ENCODE measurements at regions not wholly inside any gene's neighbourhood (a gene's known extent, or its start where the extent isn't known, plus 50 kb on each side); places are given as distances from the start of the nearest gene placed in this dataset.
"Not testable (repeated sequence)": the region's sequence is repeated elsewhere in the genome, so short reads cannot be mapped to it uniquely, and the experiment has no call there.

GRCh38 chr6:867378-867777 is 174.4 kb upstream of the EXOC2 start:
- no peak for DNase-seq (ENCODE audit: low read depth)

GRCh38 chr6:866316-866715 is 173.4 kb upstream of the EXOC2 start:
- no peak for DNase-seq (ENCODE audit: low read depth)

GRCh38 chr6:865846-866245 is 172.9 kb upstream of the EXOC2 start:
- no peak for DNase-seq (ENCODE audit: low read depth)

GRCh38 chr6:863831-864230 is 170.9 kb upstream of the EXOC2 start:
- DNase-seq (ENCODE audit: low read depth) = no peak

GRCh38 chr6:863127-863526 is 170.2 kb upstream of the EXOC2 start:
- not testable (repeated sequence) for DNase-seq (ENCODE audit: low read depth)

GRCh38 chr6:859936-860335 is 167.0 kb upstream of the EXOC2 start:
- DNase-seq (ENCODE audit: low read depth) = no peak

GRCh38 chr6:854406-855118 is 161.6 kb upstream of the EXOC2 start:
- no peak for DNase-seq (ENCODE audit: low read depth)

- DNase-seq (ENCODE audit: low read depth) = not testable (repeated sequence)
These were observed 159.3 kb upstream of the EXOC2 start for GRCh38 chr6:852216-852615.

GRCh38 chr6:849075-849506 is 156.2 kb upstream of the EXOC2 start:
- no peak for DNase-seq (ENCODE audit: low read depth)

GRCh38 chr6:845566-845965 is 152.6 kb upstream of the EXOC2 start:
- DNase-seq (ENCODE audit: low read depth) = no peak

GRCh38 chr6:845101-845500 is 152.2 kb upstream of the EXOC2 start:
- no peak for DNase-seq (ENCODE audit: low read depth)

- DNase-seq (ENCODE audit: low read depth) = no peak
These were observed 149.2 kb upstream of the EXOC2 start for GRCh38 chr6:842141-842540.

GRCh38 chr6:841569-841968 is 148.6 kb upstream of the EXOC2 start:
- DNase-seq (ENCODE audit: low read depth) = no peak

- DNase-seq (ENCODE audit: low read depth) = no peak
These were observed 146.3 kb upstream of the EXOC2 start for GRCh38 chr6:839201-839600.

GRCh38 chr6:837380-837779 is 144.4 kb upstream of the EXOC2 start:
- DNase-seq (ENCODE audit: low read depth) = no peak

- DNase-seq (ENCODE audit: low read depth) = no peak
These were observed 143.4 kb upstream of the EXOC2 start for GRCh38 chr6:836276-836853.

- no peak for DNase-seq (ENCODE audit: low read depth)
These were observed 142.7 kb upstream of the EXOC2 start for GRCh38 chr6:835476-836160.

- DNase-seq (ENCODE audit: low read depth) = no peak
These were observed 141.9 kb upstream of the EXOC2 start for GRCh38 chr6:834866-835265.

GRCh38 chr6:834190-834589 is 141.3 kb upstream of the EXOC2 start:
- DNase-seq (ENCODE audit: low read depth) = no peak

GRCh38 chr6:832804-833203 is 139.9 kb upstream of the EXOC2 start:
- DNase-seq (ENCODE audit: low read depth) = not testable (repeated sequence)

- no peak for DNase-seq (ENCODE audit: low read depth)
These were observed 137.9 kb upstream of the EXOC2 start for GRCh38 chr6:830667-831327.

- DNase-seq (ENCODE audit: low read depth) = no peak
These were observed 136.7 kb upstream of the EXOC2 start for GRCh38 chr6:829656-830055.

Data from HT1080 (cell line).